Thoracic aorta (tissue), 2 donors: ENCODE measurements at regions not wholly inside any gene's neighbourhood (a gene's known extent, or its start where the extent isn't known, plus 50 kb on each side); places are given as distances from the start of the nearest gene placed in this dataset.

Experiments used
- ATAC-seq: fragments of 150-250 bp; one replicate; pipeline ENCODE4 v1.8.0; 2017; ENCODE audit warnings: low read depth; ENCODE audit not compliant: insufficient number of reproducible peaks, low FRiP score
- DNase-seq: peaks from one replicate; pipeline ENCODE4 v3.0.0-alpha.2; 2020; ENCODE audit warnings: low spot score
- H3K27ac ChIP-seq, 2 donors: fragments of 200-600 bp; sonication (generic); 1 replicate in 1 of 2; 2 replicates in 1 of 2; pipeline ENCODE4 v1.5.1; 2016; ENCODE audit warnings: mild to moderate bottlenecking in 2 of 2, moderate library complexity in 2 of 2
- H3K27me3 ChIP-seq: fragments of 200-600 bp; sonication (generic); replicated peaks from 2 replicates; pipeline ENCODE4 v1.6.0; 2016; ENCODE audit warnings: mild to moderate bottlenecking; ENCODE audit not compliant: insufficient read depth
- H3K36me3 ChIP-seq: fragments of 200-600 bp; sonication (generic); one replicate; pipeline ENCODE4 v1.5.1; 2016
- H3K4me1 ChIP-seq, 2 donors: fragments of 200-600 bp; sonication (generic); 1 replicate in 1 of 2; 2 replicates in 1 of 2; pipeline versions ENCODE4 v1.5.1 to v1.6.0; 2016; ENCODE audit warnings: low read depth in 2 of 2, mild to moderate bottlenecking in 1 of 2; ENCODE audit not compliant: control insufficient read depth in 1 of 2
- H3K4me3 ChIP-seq: fragments of 200-600 bp; sonication (generic); 2 replicates; pipeline ENCODE4 v1.5.1; 2016; ENCODE audit warnings: mild to moderate bottlenecking
- H3K9me3 ChIP-seq: fragments of 200-600 bp; sonication (generic); 2 replicates; pipeline ENCODE4 v1.5.1; 2016
- TF ChIP-seq, protein P1 (sequence below): fragments of 200-600 bp; sonication (generic); IDR thresholded peaks from one replicate; pipeline ENCODE4 v1.5.1; 2019; ENCODE audit warnings: antibody characterized with exemption

DNA sequence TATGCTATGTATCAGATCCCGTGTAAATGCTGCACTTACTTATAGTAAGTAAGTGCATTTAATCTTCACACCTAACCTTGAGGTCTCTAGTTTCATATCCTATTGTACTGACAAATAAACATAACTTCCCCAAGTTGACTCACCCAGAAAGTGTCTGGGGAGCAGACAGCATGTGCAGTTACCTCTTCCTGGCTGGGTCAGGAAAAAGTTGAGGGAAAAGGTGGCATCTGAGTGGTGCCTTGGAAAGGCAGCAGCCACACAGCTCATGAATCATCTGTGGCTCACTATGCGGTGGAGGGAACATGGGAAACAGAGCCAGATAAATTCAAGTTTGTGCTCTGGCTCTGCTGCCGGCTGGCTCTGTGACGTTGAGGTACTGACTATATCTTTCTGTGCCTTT, 382.0 kb upstream of the DYNLRB2 start:
- Histone ChIP-seq H3K4me3 (no peak overlapping the region), H3K27ac (no peak overlapping the region), H3K4me1 (no peaks in the 10 kb centered on the region), H3K27me3 (no peaks in the 10 kb centered on the region), H3K36me3 (no peaks in the 10 kb centered on the region), H3K9me3 (no peaks in the 10 kb centered on the region)
- TF ChIP-seq, protein P1, sequence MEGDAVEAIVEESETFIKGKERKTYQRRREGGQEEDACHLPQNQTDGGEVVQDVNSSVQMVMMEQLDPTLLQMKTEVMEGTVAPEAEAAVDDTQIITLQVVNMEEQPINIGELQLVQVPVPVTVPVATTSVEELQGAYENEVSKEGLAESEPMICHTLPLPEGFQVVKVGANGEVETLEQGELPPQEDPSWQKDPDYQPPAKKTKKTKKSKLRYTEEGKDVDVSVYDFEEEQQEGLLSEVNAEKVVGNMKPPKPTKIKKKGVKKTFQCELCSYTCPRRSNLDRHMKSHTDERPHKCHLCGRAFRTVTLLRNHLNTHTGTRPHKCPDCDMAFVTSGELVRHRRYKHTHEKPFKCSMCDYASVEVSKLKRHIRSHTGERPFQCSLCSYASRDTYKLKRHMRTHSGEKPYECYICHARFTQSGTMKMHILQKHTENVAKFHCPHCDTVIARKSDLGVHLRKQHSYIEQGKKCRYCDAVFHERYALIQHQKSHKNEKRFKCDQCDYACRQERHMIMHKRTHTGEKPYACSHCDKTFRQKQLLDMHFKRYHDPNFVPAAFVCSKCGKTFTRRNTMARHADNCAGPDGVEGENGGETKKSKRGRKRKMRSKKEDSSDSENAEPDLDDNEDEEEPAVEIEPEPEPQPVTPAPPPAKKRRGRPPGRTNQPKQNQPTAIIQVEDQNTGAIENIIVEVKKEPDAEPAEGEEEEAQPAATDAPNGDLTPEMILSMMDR: no peak
- ATAC-seq (no peak), DNase-seq (no peak)

DNA sequence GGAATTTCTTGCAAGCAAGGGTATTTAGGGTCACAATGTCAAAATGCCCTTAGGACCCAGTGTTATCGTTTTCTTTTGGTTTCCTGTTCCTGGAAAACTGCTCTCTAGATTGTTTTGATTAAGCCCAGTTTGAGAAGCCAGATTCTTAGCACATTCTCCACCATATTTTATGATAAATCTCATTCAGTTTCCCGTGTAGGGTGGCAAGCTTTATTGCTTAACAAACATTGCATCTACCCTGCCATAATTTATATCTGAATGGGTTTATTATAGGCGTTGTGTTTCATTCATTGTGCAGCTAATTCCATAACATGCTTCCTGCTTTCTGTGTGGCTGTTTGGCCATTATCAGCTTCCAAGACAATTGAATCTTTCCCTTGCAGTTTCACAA, 389.1 kb upstream of the DYNLRB2 start:
- Histone ChIP-seq H3K4me3 (no peak overlapping the region), H3K4me1 (peaks cover 12 to 24% of the 10 kb centered on the region in 2 donors), H3K27ac (no peak overlapping the region), H3K27me3 (no peaks in the 10 kb centered on the region), H3K36me3 (no peaks in the 10 kb centered on the region), H3K9me3 (no peaks in the 10 kb centered on the region)
- DNase-seq (no peak), ATAC-seq (no peak)
- TF ChIP-seq, protein P1: no peak

DNA sequence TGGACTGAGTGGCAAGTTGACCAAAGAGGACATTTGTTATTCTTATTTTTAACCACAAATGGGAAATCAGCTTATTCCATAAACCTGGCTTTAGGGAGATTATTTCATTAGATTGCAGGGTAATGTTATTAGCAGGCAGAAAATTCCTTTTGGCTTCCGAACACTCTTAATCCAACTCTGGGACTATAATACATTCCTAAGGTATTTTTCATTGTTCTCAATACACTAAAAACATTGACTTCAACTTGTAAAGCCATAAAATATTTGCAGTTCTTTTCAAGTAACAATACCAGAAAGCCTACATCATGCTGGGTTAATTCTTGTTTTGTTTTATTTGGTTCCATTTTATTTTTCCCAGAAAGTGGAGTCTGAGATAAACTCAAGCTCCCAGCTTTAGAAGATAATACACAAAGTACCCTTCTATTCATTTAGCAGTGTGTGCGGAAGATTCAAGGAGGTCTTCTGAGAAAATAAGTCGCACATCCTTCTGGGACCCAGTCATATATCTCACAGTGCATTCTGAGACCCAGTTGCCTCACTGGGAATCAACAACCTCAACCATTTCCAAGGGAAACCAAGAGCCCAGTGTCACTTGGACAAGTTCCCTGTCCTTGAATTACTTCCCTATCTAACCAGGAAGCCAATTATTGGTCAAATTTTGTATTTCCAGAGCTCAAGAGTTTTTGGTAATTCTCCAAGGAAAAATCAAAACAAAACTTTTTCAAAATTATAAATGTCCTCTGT, 389.6 kb upstream of the DYNLRB2 start:
- Histone ChIP-seq H3K4me3 (no peak overlapping the region), H3K27ac (peak overlapping the region in 1 of 2 donors; percentile 9), H3K9me3 (no peaks in the 10 kb centered on the region), H3K4me1 (peaks cover 12 to 24% of the 10 kb centered on the region in 2 donors), H3K36me3 (no peaks in the 10 kb centered on the region), H3K27me3 (no peaks in the 10 kb centered on the region)
- ATAC-seq (no peak), DNase-seq (no peak)
- TF ChIP-seq, protein P1: no peak

DNA sequence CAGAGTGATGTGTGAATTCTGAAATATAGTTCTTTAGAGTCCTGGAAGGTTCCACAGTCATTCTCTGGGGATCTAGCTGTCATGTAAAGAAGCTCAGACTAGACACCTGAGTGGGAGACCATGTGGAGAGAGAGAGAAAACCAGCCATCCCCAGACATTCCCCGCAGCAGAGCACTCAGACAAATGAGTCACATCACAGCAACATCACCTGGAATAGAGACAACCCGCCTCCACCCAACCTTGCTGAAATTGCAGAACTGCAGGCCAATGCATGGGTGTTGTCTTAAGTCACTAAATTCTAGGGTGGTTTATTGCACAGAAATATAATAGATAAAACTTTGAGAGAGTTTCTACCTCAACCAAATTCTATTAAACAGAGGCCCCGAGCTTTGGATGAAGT, 392.0 kb upstream of the DYNLRB2 start:
- Histone ChIP-seq H3K4me3 (no peak overlapping the region), H3K4me1 (peaks cover 12 to 24% of the 10 kb centered on the region in 2 donors), H3K27ac (no peak overlapping the region), H3K27me3 (no peaks in the 10 kb centered on the region), H3K9me3 (no peaks in the 10 kb centered on the region), H3K36me3 (no peaks in the 10 kb centered on the region)
- TF ChIP-seq, protein P1: no peak
- no peak for ATAC-seq
- DNase-seq: no peak

DNA sequence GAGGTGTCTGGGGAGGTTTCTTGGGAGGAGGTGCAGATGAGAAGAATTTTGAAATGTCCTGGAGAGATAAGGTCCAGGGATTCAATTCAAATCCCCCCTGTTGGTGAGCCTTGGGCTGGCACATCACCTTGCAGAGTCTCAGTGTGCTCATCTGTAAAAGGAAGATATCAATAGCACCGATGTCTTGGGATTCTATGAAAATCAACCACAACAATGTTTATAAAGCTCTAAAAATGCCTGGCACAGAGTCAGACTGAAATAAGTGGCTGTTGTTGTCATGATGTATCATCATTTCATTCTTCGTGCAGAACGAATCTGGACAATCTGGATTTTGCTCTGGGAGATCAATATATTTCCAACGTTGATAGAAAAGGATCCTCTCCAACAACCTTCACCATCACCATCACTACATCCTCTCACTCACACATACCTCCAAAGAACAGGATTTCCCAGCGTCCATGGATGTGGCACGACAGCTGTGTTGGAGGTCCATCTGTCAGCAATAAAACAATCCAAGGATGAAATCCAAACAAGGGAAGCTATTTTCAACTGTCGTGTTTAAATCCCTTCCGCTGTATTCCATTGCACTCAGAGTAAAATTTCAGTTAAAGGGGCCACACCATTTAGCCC, 393.7 kb upstream of the DYNLRB2 start:
- no peak overlapping the region for H3K27ac ChIP-seq
- H3K4me3 ChIP-seq: no peak overlapping the region

More for the DNA sequence above, 393.7 kb upstream of the DYNLRB2 start:
- DNase-seq: no peak
- Histone ChIP-seq H3K9me3 (no peaks in the 10 kb centered on the region), H3K36me3 (no peaks in the 10 kb centered on the region), H3K27me3 (no peaks in the 10 kb centered on the region), H3K4me1 (peaks cover 11 to 20% of the 10 kb centered on the region in 2 donors)
- ATAC-seq: no peak
- TF ChIP-seq, protein P1: no peak
